KMS-11 (cell line): ENCODE measurements at regions not wholly inside any gene's neighbourhood (a gene's known extent, or its start where the extent isn't known, plus 50 kb on each side); places are given as distances from the start of the nearest gene placed in this dataset.
"Not testable (repeated sequence)": the region's sequence is repeated elsewhere in the genome, so short reads cannot be mapped to it uniquely, and the experiment has no call there.

ENCODE experiments used
- H2AFZ ChIP-seq: fragments of 200-600 bp; sonication (generic); 2 replicates; pipeline ENCODE4 v1.6.1; 2016; ENCODE audit warnings: antibody characterized with exemption, mixed run types, low read depth
- H3K27ac ChIP-seq: fragments of 200-600 bp; sonication (generic); 2 replicates; pipeline ENCODE4 v1.6.1; 2016; ENCODE audit warnings: mild to moderate bottlenecking, mixed run types
- H3K27me3 ChIP-seq: fragments of 200-600 bp; sonication (generic); 2 replicates; pipeline ENCODE4 v1.6.1; 2017; ENCODE audit warnings: mild to moderate bottlenecking, low read depth, mixed run types, moderate library complexity; ENCODE audit not compliant: insufficient read depth
- H3K36me3 ChIP-seq: fragments of 200-600 bp; sonication (generic); 2 replicates; pipeline ENCODE4 v1.6.1; 2017; ENCODE audit warnings: mild to moderate bottlenecking, mixed run types; ENCODE audit not compliant: insufficient read depth
- H3K4me1 ChIP-seq: fragments of 200-600 bp; sonication (generic); 2 replicates; pipeline ENCODE4 v1.6.1; 2016; ENCODE audit warnings: mild to moderate bottlenecking, low read depth, mixed run types; ENCODE audit not compliant: poor library complexity, severe bottlenecking
- H3K4me2 ChIP-seq: fragments of 200-600 bp; sonication (generic); 2 replicates; pipeline ENCODE4 v1.7.0; 2016; ENCODE audit warnings: mild to moderate bottlenecking, mixed run types
- H3K4me3 ChIP-seq: fragments of 200-600 bp; sonication (generic); IDR thresholded peaks from 2 replicates; pipeline ENCODE4 v1.6.1; 2017; ENCODE audit warnings: low read depth, low read length, mixed read lengths; ENCODE audit not compliant: insufficient read depth
- H3K79me2 ChIP-seq: fragments of 200-600 bp; sonication (generic); 2 replicates; pipeline ENCODE4 v1.6.1; 2016; ENCODE audit warnings: low read depth, mixed run types; ENCODE audit not compliant: insufficient read depth
- H3K9ac ChIP-seq: fragments of 200-600 bp; sonication (generic); 2 replicates; pipeline ENCODE4 v1.6.1; 2016; ENCODE audit warnings: mild to moderate bottlenecking, mixed run types
- H4K20me1 ChIP-seq: fragments of 200-600 bp; sonication (generic); 2 replicates; pipeline ENCODE4 v1.6.1; 2016; ENCODE audit warnings: mild to moderate bottlenecking, mixed run types; ENCODE audit not compliant: insufficient read depth
- CTCF ChIP-seq: fragments of 200-600 bp; sonication (generic); conservative IDR thresholded peaks from 2 replicates; pipeline ENCODE4 v1.6.1; 2017; ENCODE audit warnings: low read depth, mild to moderate bottlenecking, antibody characterized with exemption, low read length, moderate library complexity, mixed read lengths

GRCh38 chr6:170192905-170193304, 98.0 kb downstream of the DLL1 start:
- no peaks in the 10 kb centered on the region for H3K79me2 ChIP-seq
- no peaks in the 10 kb centered on the region for H3K36me3 ChIP-seq
- TF ChIP-seq CTCF = no peak
- no peak overlapping the region for H3K9ac ChIP-seq
- no peak overlapping the region for H3K4me2 ChIP-seq
- no peak overlapping the region for H3K4me3 ChIP-seq
- H3K4me1 ChIP-seq = no peaks in the 10 kb centered on the region
- no peaks in the 10 kb centered on the region for H4K20me1 ChIP-seq
- no peak overlapping the region for H2AFZ ChIP-seq
- H3K27ac ChIP-seq = no peak overlapping the region
- peaks cover 29% of the 10 kb centered on the region; the same call in 1 of the 2 replicates for H3K27me3 ChIP-seq

- H2AFZ ChIP-seq, H3K4me1 ChIP-seq, H3K36me3 ChIP-seq, H4K20me1 ChIP-seq, H3K4me2 ChIP-seq, H3K4me3 ChIP-seq, H3K9ac ChIP-seq, H3K27ac ChIP-seq, H3K79me2 ChIP-seq: not testable (repeated sequence)
- H3K27me3 ChIP-seq = peaks cover 29% of the 10 kb centered on the region; the same call in 1 of the 2 replicates
Observed at GRCh38 chr6:170192101-170192500, 98.8 kb downstream of the DLL1 start.

DNA sequence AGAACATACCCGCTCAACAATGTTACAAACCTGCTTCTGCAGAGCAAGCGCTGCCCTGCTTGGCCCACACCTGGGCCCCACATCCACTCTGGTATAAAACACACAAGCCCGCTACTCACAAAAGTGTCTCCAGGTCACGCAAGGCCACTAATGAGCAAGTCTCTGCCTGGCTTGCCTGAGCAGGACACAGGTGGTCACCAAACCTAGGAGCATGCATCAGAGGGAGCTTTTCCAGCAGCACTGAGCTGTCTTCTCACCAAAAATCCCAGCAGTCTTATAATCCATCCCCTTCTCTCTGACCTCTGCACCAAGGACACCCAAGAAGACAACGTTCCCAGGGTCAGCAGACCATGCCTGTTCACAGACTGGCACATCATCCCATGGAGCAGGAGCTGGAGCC, 100.8 kb downstream of the DLL1 start:
- TF ChIP-seq CTCF = no peak
- Histone ChIP-seq H2AFZ (no peak overlapping the region), H3K4me1 (no peaks in the 10 kb centered on the region), H3K27ac (no peak overlapping the region), H3K79me2 (no peaks in the 10 kb centered on the region), H3K9ac (no peak overlapping the region), H4K20me1 (no peaks in the 10 kb centered on the region), H3K4me3 (no peak overlapping the region), H3K27me3 (peaks cover 32% of the 10 kb centered on the region; the same call in 1 of the 2 replicates), H3K36me3 (no peaks in the 10 kb centered on the region), H3K4me2 (no peak overlapping the region)

GRCh38 chr6:170189236-170189635, 101.6 kb downstream of the DLL1 start:
- TF ChIP-seq CTCF = no peak
- no peak overlapping the region for H3K27ac ChIP-seq
- no peaks in the 10 kb centered on the region for H3K4me1 ChIP-seq
- no peak overlapping the region for H3K4me2 ChIP-seq
- H3K9ac ChIP-seq = no peak overlapping the region
- no peak overlapping the region for H3K4me3 ChIP-seq
- no peaks in the 10 kb centered on the region for H3K36me3 ChIP-seq
- H4K20me1 ChIP-seq = no peaks in the 10 kb centered on the region
- H2AFZ ChIP-seq = no peak overlapping the region
- H3K27me3 ChIP-seq = peaks cover 29% of the 10 kb centered on the region; the same call in 1 of the 2 replicates
- H3K79me2 ChIP-seq = no peaks in the 10 kb centered on the region

DNA sequence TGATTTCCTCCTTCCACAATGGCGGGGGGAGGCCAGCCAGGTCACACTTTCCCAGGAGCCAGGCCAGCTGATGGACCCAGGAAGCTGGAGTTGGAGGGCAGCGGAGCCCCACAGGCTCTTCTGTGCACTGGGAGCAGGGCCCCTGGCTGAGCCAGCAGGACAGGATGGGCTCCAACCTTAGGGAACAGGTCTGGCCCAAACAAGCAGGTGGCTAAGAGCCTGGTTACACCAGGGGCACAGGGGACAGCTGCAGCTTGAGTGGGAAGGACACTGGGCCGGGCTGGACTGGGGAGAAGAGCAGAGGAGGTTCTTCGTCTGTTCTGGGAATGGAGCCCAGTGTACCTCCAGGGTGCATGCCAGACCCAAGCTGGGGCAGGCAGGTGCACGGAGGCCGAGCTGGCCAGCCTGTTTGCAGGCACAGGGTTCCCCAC, 102.3 kb downstream of the DLL1 start:
- Histone ChIP-seq H3K79me2 (no peaks in the 10 kb centered on the region), H3K4me3 (no peak overlapping the region), H3K4me2 (no peak overlapping the region), H2AFZ (no peak overlapping the region), H3K27ac (no peak overlapping the region), H4K20me1 (no peaks in the 10 kb centered on the region), H3K4me1 (no peaks in the 10 kb centered on the region), H3K9ac (no peak overlapping the region), H3K36me3 (no peaks in the 10 kb centered on the region), H3K27me3 (peaks cover 23% of the 10 kb centered on the region; the same call in 1 of the 2 replicates)
- TF ChIP-seq CTCF = no peak
